ENCODE measurements at regions not wholly inside any gene's neighbourhood (a gene's known extent, or its start where the extent isn't known, plus 50 kb on each side); places are given as distances from the start of the nearest gene placed in this dataset.

DNA sequence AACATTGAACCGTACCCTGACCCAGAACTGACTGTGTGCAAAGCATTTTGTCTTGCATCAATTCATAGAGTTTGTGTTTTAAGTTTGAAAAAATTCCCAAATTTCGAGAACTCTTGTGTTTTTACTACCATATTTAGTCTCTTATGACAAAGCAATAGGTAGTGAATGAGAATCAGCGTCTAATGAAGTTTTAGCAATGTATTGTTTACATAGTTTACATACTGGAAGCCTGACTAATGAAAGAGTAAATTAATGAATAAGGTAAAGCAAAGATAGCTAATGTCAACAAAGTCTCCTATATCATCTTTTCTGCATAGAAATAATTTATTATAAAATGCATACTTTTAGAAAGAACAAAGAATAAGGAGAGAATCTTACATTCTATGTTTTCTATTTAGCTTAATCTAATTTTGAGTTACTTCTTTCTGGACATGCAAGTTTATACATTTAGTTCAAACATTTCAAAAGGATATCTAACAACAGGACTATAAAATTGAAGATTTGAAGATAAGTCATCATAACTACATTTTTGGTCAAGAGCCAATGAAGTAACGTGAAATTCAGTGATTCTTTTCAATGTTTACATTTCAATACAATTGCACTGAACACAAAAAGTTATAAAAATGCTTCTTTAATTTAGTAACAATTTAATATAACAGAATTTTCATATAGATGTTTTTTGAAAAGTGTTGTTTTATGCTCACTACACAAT lies 1943.7 kb downstream of the NCAM2 start:
- intact Hi-C loops (cut with micrococcal nuclease), result no loop called here
- TF ChIP-seq REST (IDR thresholded peaks at IDR 0.05; ENCODE audit: low read depth), result no peak
- no peak for TF ChIP-seq EGR1 (IDR thresholded peaks at IDR 0.05; ENCODE audit: low read depth)
- TF ChIP-seq RAD21 (IDR thresholded peaks at IDR 0.05; ENCODE audit: low read depth), result no peak
- no peak for TF ChIP-seq ATF3 (IDR thresholded peaks at IDR 0.05)
- TF ChIP-seq CEBPB (IDR thresholded peaks at IDR 0.05; ENCODE audit: low read depth), result no peak
- TF ChIP-seq JUND (IDR thresholded peaks at IDR 0.05), result no peak
- Histone ChIP-seq H3K9me2 (ENCODE audit: insufficient read depth) (no peaks in the 10 kb centered on the region), H3K36me3 (ENCODE audit: control insufficient read depth in 1 of 2, insufficient read depth in 2 of 2, low read length in 2 of 2) (no peaks in the 10 kb centered on the region), H4K20me1 (ENCODE audit: insufficient read depth) (no peaks in the 10 kb centered on the region), H3K27ac (ENCODE audit: low read depth, low read length) (no peak overlapping the region), H2AFZ (ENCODE audit: low read depth, low read length, poor library complexity, severe bottlenecking) (no peak overlapping the region), H3K9me3 (ENCODE audit: control insufficient read depth in 1 of 2, insufficient read depth in 1 of 2, low read depth in 1 of 2, low read length in 2 of 2) (peaks cover 13 to 43% of the 10 kb centered on the region in 2 experiments; a peak in 3 of 4 replicates), H3K4me2 (ENCODE audit: low read length) (no peak overlapping the region), H3K79me2 (ENCODE audit: insufficient read depth, low read length) (no peaks in the 10 kb centered on the region), H3K4me3 (replicated peaks in 1 of 2; ENCODE audit: low read depth in 1 of 2, low read length in 2 of 2) (no peak overlapping the region), H3K9ac (ENCODE audit: low read length) (no peak overlapping the region), H3K27me3 (ENCODE audit: insufficient read depth, low read length) (no peaks in the 10 kb centered on the region), H3K4me1 (ENCODE audit: control insufficient read depth in 1 of 2, insufficient read depth in 2 of 2, low read length in 2 of 2) (no peaks in the 10 kb centered on the region)
- no TSS peak for BruUV-seq (replicated peaks)
- DNase-seq (ENCODE audit: low read depth, low spot score) (no peak), ATAC-seq (no peak)
- POLR2A ChIA-PET, result no interaction called here
- RAD21 ChIA-PET (ENCODE audit: low non-redundant PET in 1 of 2, low total read pairs in 2 of 2, uncharacterized antibody in 2 of 2, unreplicated experiment in 2 of 2), result no interaction called here
- CTCF ChIA-PET, result no interaction called here

GRCh38 chr21:22955559-22955958 lies 1957.3 kb downstream of the NCAM2 start:
- no TSS peak for BruUV-seq (replicated peaks)
- DNase-seq (ENCODE audit: low read depth, low spot score) (no peak), ATAC-seq (no peak)
- H3K4me2 ChIP-seq (ENCODE audit: low read length), result no peak overlapping the region
- H3K4me1 ChIP-seq (ENCODE audit: control insufficient read depth in 1 of 2, insufficient read depth in 2 of 2, low read length in 2 of 2), result no peaks in the 10 kb centered on the region
- CTCF ChIA-PET, result no interaction called here
- POLR2A ChIA-PET, result no interaction called here
- RAD21 ChIA-PET (ENCODE audit: low non-redundant PET in 1 of 2, low total read pairs in 2 of 2, uncharacterized antibody in 2 of 2, unreplicated experiment in 2 of 2), result no interaction called here
- no peaks in the 10 kb centered on the region for H3K27me3 ChIP-seq (ENCODE audit: insufficient read depth, low read length)
- no peaks in the 10 kb centered on the region for H3K9me2 ChIP-seq (ENCODE audit: insufficient read depth)
- no peaks in the 10 kb centered on the region for H3K79me2 ChIP-seq (ENCODE audit: insufficient read depth, low read length)
- no peak overlapping the region for H3K9ac ChIP-seq (ENCODE audit: low read length)
- H3K27ac ChIP-seq (ENCODE audit: low read depth, low read length), result no peak overlapping the region
- no peak overlapping the region for H2AFZ ChIP-seq (ENCODE audit: low read depth, low read length, poor library complexity, severe bottlenecking)
- H3K4me3 ChIP-seq (replicated peaks in 1 of 2; ENCODE audit: low read depth in 1 of 2, low read length in 2 of 2), result no peak overlapping the region
- peaks cover 15 to 19% of the 10 kb centered on the region in 2 experiments; a peak in 3 of 4 replicates for H3K9me3 ChIP-seq (ENCODE audit: control insufficient read depth in 1 of 2, insufficient read depth in 1 of 2, low read depth in 1 of 2, low read length in 2 of 2)
- H4K20me1 ChIP-seq (ENCODE audit: insufficient read depth), result no peaks in the 10 kb centered on the region
- no peaks in the 10 kb centered on the region for H3K36me3 ChIP-seq (ENCODE audit: control insufficient read depth in 1 of 2, insufficient read depth in 2 of 2, low read length in 2 of 2)
- intact Hi-C loops (cut with micrococcal nuclease), result no loop called here
- TF ChIP-seq CBX3 (IDR thresholded peaks at IDR 0.05; ENCODE audit: low read depth), result no peak
- no peak for TF ChIP-seq SP1 (IDR thresholded peaks at IDR 0.05; ENCODE audit: low read depth)
- TF ChIP-seq, protein P1, sequence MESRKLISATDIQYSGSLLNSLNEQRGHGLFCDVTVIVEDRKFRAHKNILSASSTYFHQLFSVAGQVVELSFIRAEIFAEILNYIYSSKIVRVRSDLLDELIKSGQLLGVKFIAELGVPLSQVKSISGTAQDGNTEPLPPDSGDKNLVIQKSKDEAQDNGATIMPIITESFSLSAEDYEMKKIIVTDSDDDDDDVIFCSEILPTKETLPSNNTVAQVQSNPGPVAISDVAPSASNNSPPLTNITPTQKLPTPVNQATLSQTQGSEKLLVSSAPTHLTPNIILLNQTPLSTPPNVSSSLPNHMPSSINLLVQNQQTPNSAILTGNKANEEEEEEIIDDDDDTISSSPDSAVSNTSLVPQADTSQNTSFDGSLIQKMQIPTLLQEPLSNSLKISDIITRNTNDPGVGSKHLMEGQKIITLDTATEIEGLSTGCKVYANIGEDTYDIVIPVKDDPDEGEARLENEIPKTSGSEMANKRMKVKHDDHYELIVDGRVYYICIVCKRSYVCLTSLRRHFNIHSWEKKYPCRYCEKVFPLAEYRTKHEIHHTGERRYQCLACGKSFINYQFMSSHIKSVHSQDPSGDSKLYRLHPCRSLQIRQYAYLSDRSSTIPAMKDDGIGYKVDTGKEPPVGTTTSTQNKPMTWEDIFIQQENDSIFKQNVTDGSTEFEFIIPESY (IDR thresholded peaks at IDR 0.05; ENCODE audit: extremely low read depth, insufficient replicate concordance, low read length), result no peak
- TF ChIP-seq JUND (IDR thresholded peaks at IDR 0.05), result no peak
- no peak for TF ChIP-seq ELF1 (IDR thresholded peaks at IDR 0.05; ENCODE audit: borderline replicate concordance, low read depth)
- no peak for TF ChIP-seq YY1 (IDR thresholded peaks at IDR 0.05; ENCODE audit: extremely low read depth, insufficient replicate concordance, low read depth, low read length)
- no peak for TF ChIP-seq ZNF274 (IDR thresholded peaks at IDR 0.05; ENCODE audit: low read depth, low read length)

All from HCT116 (cell line).